Vagina (tissue), 2 donors: ENCODE measurements at regions not wholly inside any gene's neighbourhood (a gene's known extent, or its start where the extent isn't known, plus 50 kb on each side); places are given as distances from the start of the nearest gene placed in this dataset.
"Not testable (repeated sequence)": the region's sequence is repeated elsewhere in the genome, so short reads cannot be mapped to it uniquely, and the experiment has no call there.

Source experiments
- DNase-seq, 2 donors: peaks; one replicate each; pipeline ENCODE4 v3.0.0-alpha.2; 2017; ENCODE audit errors: extremely low spot score in 2 of 2
- H3K27ac ChIP-seq: fragments of 200-600 bp; sonication (generic); one replicate; pipeline ENCODE4 v1.5.1; 2019
- H3K27me3 ChIP-seq: fragments of 200-600 bp; sonication (generic); one replicate; pipeline ENCODE4 v1.5.1; 2019
- H3K36me3 ChIP-seq, 2 donors: fragments of 200-600 bp; sonication (generic); one replicate each; pipeline ENCODE4 v1.5.1; 2017 to 2019
- H3K4me1 ChIP-seq: fragments of 200-600 bp; sonication (generic); one replicate; pipeline ENCODE4 v1.5.1; 2019
- H3K4me3 ChIP-seq, 2 donors: fragments of 200-600 bp; sonication (generic); 1 replicate in 1 of 2; 2 replicates in 1 of 2; pipeline ENCODE4 v1.5.1; 2016 to 2019
- H3K9me3 ChIP-seq: fragments of 200-600 bp; sonication (generic); one replicate; pipeline ENCODE4 v1.5.1; 2019
- POLR2A ChIP-seq, 2 donors: fragments of 450-650 bp; IDR thresholded peaks; one replicate each; pipeline ENCODE4 v1.6.1; 2017; ENCODE audit warnings: antibody characterized with exemption in 2 of 2, mild to moderate bottlenecking in 2 of 2, moderate library complexity in 2 of 2
- POLR2AphosphoS5 ChIP-seq, 2 donors: sonication (generic); formaldehyde crosslinking; IDR thresholded peaks; one replicate each; pipeline ENCODE4 v1.9.0; 2017; ENCODE audit warnings: antibody characterized with exemption in 2 of 2, mild to moderate bottlenecking in 2 of 2, low read depth in 1 of 2; ENCODE audit not compliant: insufficient read depth in 1 of 2
- intact Hi-C: fragments of 100-400 bp; cut with DNase I; formaldehyde crosslinking; loops from one replicate; pipeline ENCODE4 v1.15.1; 2023
- TF ChIP-seq, protein P1 (sequence below), 3 experiments: fragments of 450-650 bp in 2 of 3; fragments of 200-600 bp in 1 of 3; sonication (generic) in 1 of 3; IDR thresholded peaks; one replicate each; pipeline ENCODE4 v1.5.1; 2017 to 2019; ENCODE audit warnings: antibody characterized with exemption in 3 of 3, mild to moderate bottlenecking in 2 of 3, moderate library complexity in 2 of 3

DNA sequence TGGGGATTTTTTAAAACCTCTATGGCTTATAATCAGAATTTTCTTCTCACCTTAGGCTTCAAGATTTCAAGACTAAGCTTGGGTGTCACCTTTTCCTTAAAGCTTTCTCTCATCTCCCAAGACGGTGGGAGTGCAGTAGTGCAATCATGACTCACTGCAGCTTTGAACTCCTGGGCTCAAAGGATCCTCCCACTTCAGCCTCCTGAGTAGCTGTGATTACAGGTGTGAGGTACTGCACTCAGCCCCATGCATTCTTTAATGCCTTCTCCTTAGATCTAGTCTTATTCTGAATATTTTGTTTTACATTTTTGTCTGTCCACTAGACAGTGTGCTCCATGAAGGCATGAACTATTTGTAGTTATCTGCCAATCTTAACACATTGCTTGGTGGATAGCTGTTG lies 55.7 kb upstream of the FAT3 start:
- H3K4me3 ChIP-seq: no peak overlapping the region
- H3K4me1 ChIP-seq: no peaks in the 10 kb centered on the region
- H3K27ac ChIP-seq: no peak overlapping the region
- DNase-seq: no peak
- TF ChIP-seq, protein P1, sequence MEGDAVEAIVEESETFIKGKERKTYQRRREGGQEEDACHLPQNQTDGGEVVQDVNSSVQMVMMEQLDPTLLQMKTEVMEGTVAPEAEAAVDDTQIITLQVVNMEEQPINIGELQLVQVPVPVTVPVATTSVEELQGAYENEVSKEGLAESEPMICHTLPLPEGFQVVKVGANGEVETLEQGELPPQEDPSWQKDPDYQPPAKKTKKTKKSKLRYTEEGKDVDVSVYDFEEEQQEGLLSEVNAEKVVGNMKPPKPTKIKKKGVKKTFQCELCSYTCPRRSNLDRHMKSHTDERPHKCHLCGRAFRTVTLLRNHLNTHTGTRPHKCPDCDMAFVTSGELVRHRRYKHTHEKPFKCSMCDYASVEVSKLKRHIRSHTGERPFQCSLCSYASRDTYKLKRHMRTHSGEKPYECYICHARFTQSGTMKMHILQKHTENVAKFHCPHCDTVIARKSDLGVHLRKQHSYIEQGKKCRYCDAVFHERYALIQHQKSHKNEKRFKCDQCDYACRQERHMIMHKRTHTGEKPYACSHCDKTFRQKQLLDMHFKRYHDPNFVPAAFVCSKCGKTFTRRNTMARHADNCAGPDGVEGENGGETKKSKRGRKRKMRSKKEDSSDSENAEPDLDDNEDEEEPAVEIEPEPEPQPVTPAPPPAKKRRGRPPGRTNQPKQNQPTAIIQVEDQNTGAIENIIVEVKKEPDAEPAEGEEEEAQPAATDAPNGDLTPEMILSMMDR (IDR thresholded peaks at IDR 0.05): no peak
- TF ChIP-seq POLR2A (IDR thresholded peaks at IDR 0.05): no peak
- TF ChIP-seq POLR2AphosphoS5 (IDR thresholded peaks at IDR 0.05; ENCODE audit: insufficient read depth in 1 of 2, low read depth in 1 of 2): no peak
- intact Hi-C loops: no loop called here
- H3K9me3 ChIP-seq: no peaks in the 10 kb centered on the region
- H3K27me3 ChIP-seq: no peaks in the 10 kb centered on the region
- no peaks in the 10 kb centered on the region for H3K36me3 ChIP-seq

GRCh38 chr11:92167571-92167970 lies 57.0 kb upstream of the FAT3 start:
- Histone ChIP-seq H3K27ac (no peak overlapping the region), H3K27me3 (no peaks in the 10 kb centered on the region), H3K36me3 (no peaks in the 10 kb centered on the region), H3K9me3 (no peaks in the 10 kb centered on the region), H3K4me1 (no peaks in the 10 kb centered on the region), H3K4me3 (no peak overlapping the region)
- intact Hi-C loops: no loop called here
- DNase-seq: no peak
- TF ChIP-seq POLR2AphosphoS5 (IDR thresholded peaks at IDR 0.05; ENCODE audit: insufficient read depth in 1 of 2, low read depth in 1 of 2) (no peak), POLR2A (IDR thresholded peaks at IDR 0.05) (no peak)

DNA sequence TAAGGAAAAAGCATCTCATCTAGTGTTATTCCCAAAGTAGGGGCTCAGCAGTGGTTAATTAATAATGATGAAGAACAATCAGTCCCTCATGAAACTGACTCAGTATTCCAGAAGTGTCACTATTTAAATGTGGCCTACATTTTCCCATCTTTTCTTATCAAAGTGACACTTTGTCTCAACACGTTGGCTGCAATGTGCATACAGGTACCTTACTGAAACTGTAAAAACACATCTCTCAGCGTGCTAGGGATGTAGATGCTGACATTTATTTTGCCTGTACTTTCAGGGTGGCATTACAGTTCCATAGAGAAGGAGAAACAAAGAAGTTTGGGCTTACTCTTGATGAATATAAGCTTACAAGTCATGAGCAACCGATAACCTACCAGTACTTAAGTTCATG lies 58.3 kb upstream of the FAT3 start:
- TF ChIP-seq, protein P1 (IDR thresholded peaks at IDR 0.05): no peak
- TF ChIP-seq POLR2AphosphoS5 (IDR thresholded peaks at IDR 0.05; ENCODE audit: insufficient read depth in 1 of 2, low read depth in 1 of 2) (no peak), POLR2A (IDR thresholded peaks at IDR 0.05) (no peak)
- H3K9me3 ChIP-seq: no peaks in the 10 kb centered on the region
- H3K36me3 ChIP-seq: no peaks in the 10 kb centered on the region
- no peaks in the 10 kb centered on the region for H3K27me3 ChIP-seq
- intact Hi-C loops: no loop called here
- DNase-seq: no peak
- no peaks in the 10 kb centered on the region for H3K4me1 ChIP-seq
- no peak overlapping the region for H3K27ac ChIP-seq
- no peak overlapping the region for H3K4me3 ChIP-seq

- H3K36me3 ChIP-seq: no peaks in the 10 kb centered on the region
- no peaks in the 10 kb centered on the region for H3K9me3 ChIP-seq
- H3K4me3 ChIP-seq: no peak overlapping the region
- TF ChIP-seq, protein P1 (IDR thresholded peaks at IDR 0.05): no peak
- DNase-seq: no peak
- no peaks in the 10 kb centered on the region for H3K27me3 ChIP-seq
- H3K4me1 ChIP-seq: no peaks in the 10 kb centered on the region
- intact Hi-C loops: no loop called here
- H3K27ac ChIP-seq: no peak overlapping the region
These were observed 60.7 kb upstream of the FAT3 start for GRCh38 chr11:92163879-92164278.

DNA sequence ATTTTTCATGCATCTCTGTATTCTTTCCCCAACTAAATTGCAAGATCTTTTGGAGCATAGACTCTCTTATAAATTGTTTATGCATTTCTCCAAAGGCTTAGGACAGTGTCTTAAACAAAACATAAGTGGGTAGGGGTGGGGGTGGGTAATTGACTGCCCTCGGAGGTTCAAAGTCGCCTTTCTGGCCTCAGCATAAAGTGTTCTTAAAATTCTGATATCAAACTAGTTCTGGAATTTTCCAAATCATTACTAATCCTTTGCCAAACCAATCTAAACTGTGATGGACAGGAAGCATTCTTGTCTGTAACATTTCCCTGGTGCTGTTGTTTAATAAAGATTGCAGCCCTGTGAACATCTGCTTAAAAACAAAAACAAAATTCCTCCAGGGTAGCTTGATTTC lies 61.8 kb upstream of the FAT3 start:
- DNase-seq: no peak
- Histone ChIP-seq H3K4me3 (no peak overlapping the region), H3K27me3 (no peaks in the 10 kb centered on the region), H3K4me1 (no peaks in the 10 kb centered on the region), H3K9me3 (no peaks in the 10 kb centered on the region), H3K36me3 (no peaks in the 10 kb centered on the region), H3K27ac (no peak overlapping the region)
- intact Hi-C loops: no loop called here
- TF ChIP-seq POLR2AphosphoS5 (IDR thresholded peaks at IDR 0.05; ENCODE audit: insufficient read depth in 1 of 2, low read depth in 1 of 2): no peak
- TF ChIP-seq POLR2A (IDR thresholded peaks at IDR 0.05): no peak
- TF ChIP-seq, protein P1 (IDR thresholded peaks at IDR 0.05): no peak

GRCh38 chr11:92159931-92160330 lies 64.7 kb upstream of the FAT3 start:
- Histone ChIP-seq H3K9me3 (no peaks in the 10 kb centered on the region), H3K27ac (no peak overlapping the region)
- DNase-seq: no peak

DNA sequence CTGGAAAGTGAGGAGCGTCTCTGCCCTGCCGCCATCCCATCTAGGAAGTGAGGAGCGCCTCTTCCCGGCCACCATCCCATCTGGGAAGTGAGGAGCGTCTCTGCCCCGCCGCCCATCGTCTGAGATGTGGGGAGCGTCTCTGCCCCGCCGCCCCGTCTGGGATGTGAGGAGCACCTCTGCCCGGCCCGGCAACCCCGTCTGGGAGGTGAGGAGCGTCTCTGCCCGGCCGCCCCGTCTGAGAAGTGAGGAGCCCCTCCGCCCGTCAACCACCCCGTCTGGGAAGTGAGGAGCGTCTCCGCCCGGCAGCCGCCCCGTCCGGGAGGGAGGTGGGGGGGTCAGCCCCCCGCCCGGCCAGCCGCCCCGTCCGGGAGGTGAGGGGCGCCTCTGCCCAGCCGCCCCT lies 67.2 kb upstream of the FAT3 start:
- H3K27ac ChIP-seq, DNase-seq, intact Hi-C loops, H3K9me3 ChIP-seq, H3K4me1 ChIP-seq, H3K36me3 ChIP-seq, H3K27me3 ChIP-seq, H3K4me3 ChIP-seq: not testable (repeated sequence)

More at GRCh38 chr11:92159931-92160330, 64.7 kb upstream of the FAT3 start:
- intact Hi-C loops: no loop called here
- H3K4me1 ChIP-seq: no peaks in the 10 kb centered on the region
- no peaks in the 10 kb centered on the region for H3K27me3 ChIP-seq
- no peaks in the 10 kb centered on the region for H3K36me3 ChIP-seq
- TF ChIP-seq POLR2AphosphoS5 (IDR thresholded peaks at IDR 0.05; ENCODE audit: insufficient read depth in 1 of 2, low read depth in 1 of 2) (no peak), POLR2A (IDR thresholded peaks at IDR 0.05) (no peak)
- TF ChIP-seq, protein P1 (IDR thresholded peaks at IDR 0.05): no peak
- H3K4me3 ChIP-seq: no peak overlapping the region
